ENCODE measurements at regions not wholly inside any gene's neighbourhood (a gene's known extent, or its start where the extent isn't known, plus 50 kb on each side); places are given as distances from the start of the nearest gene placed in this dataset.

DNA sequence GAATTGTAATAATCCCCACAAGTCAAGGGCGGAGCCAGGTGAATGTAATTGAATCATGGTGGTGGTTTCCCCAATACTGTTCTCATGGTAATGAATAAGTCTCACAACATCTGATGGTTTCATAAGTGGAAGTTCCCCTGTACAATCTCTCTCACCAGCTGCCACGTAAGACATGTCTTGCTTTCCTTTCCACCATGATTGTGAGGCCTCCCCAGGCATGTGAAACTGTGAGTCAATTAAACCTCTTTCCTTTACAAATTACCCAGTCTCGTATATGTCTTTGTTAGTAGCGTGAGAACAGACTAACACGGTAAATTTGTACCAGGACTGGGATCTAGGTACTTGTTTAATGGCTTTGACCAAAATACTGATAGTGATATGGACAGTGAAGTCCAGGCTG lies 744.3 kb upstream of the REG3G start:
- Histone ChIP-seq H4K20me1 (ENCODE audit: insufficient read depth, low read length) (no peaks in the 10 kb centered on the region), H3K9me3 (ENCODE audit: insufficient read depth, low read length, severe bottlenecking) (no peaks in the 10 kb centered on the region), H3K27me3 (ENCODE audit: insufficient read depth, low read length, poor library complexity) (no peaks in the 10 kb centered on the region), H3K27ac (ENCODE audit: low read length) (no peak overlapping the region), H3K79me2 (ENCODE audit: insufficient read depth, low read length) (no peaks in the 10 kb centered on the region), H3K9ac (ENCODE audit: low read depth, low read length) (no peak overlapping the region), H3K4me3 (ENCODE audit: low read depth in 1 of 2, low read length in 2 of 2) (no peak overlapping the region), H3K36me3 (ENCODE audit: insufficient read depth, low read length) (no peaks in the 10 kb centered on the region), H3K4me2 (ENCODE audit: insufficient read depth, low read length) (no peak overlapping the region), H3K4me1 (ENCODE audit: insufficient read depth, low read length) (no peaks in the 10 kb centered on the region), H2AFZ (ENCODE audit: low read depth, low read length) (no peak overlapping the region)
- ATAC-seq (ENCODE audit: insufficient read depth, low read depth) (no peak), DNase-seq (no peak)
- no peak for TF ChIP-seq EZH2 (IDR thresholded peaks at IDR 0.05; ENCODE audit: borderline replicate concordance, low read depth, low read length, severe bottlenecking)
- no peak for TF ChIP-seq CTCF (IDR thresholded peaks at IDR 0.05; ENCODE audit: borderline replicate concordance, extremely low read depth, low read length, poor library complexity, severe bottlenecking)

DNA sequence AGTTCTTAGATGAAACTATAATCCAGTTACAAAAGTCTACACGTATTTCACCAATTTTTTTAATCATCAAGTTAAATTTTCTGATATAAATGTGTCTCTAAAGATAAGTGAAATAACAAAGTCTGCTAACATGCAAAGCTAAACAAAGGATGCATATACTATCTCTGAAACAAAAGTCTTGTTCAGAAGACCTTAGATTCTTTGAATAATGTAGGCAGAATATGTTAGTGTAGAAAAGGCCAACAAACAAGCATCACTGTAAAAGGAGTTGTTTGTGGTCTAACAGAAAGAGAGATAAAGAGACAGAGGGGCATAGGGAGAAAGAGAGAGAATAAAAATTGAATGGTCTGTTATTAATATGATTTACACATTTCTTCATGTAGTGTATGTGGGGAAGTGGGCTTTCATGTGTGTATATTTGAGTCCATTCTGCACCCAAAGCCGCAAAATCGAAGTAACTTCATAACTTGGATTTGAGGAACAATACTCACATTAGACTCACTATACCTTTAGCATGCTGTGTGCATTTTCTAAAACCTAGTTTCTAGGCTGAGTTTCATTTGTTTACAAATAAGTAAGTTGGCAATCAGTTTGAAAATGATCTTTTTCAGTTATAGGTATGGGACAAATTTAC lies 734.8 kb upstream of the REG3G start:
- H3K9me3 ChIP-seq (ENCODE audit: insufficient read depth, low read length, severe bottlenecking): no peaks in the 10 kb centered on the region
- no peak overlapping the region for H3K9ac ChIP-seq (ENCODE audit: low read depth, low read length)
- no peaks in the 10 kb centered on the region for H3K79me2 ChIP-seq (ENCODE audit: insufficient read depth, low read length)
- H3K4me2 ChIP-seq (ENCODE audit: insufficient read depth, low read length): no peak overlapping the region
- no peaks in the 10 kb centered on the region for H3K4me1 ChIP-seq (ENCODE audit: insufficient read depth, low read length)
- ATAC-seq (ENCODE audit: insufficient read depth, low read depth) (no peak), DNase-seq (no peak)
- no peaks in the 10 kb centered on the region for H3K27me3 ChIP-seq (ENCODE audit: insufficient read depth, low read length, poor library complexity)
- no peak for TF ChIP-seq EZH2 (IDR thresholded peaks at IDR 0.05; ENCODE audit: borderline replicate concordance, low read depth, low read length, severe bottlenecking)
- TF ChIP-seq CTCF (IDR thresholded peaks at IDR 0.05; ENCODE audit: borderline replicate concordance, extremely low read depth, low read length, poor library complexity, severe bottlenecking): no peak
- H3K4me3 ChIP-seq (ENCODE audit: low read depth in 1 of 2, low read length in 2 of 2): no peak overlapping the region
- no peak overlapping the region for H3K27ac ChIP-seq (ENCODE audit: low read length)
- no peaks in the 10 kb centered on the region for H4K20me1 ChIP-seq (ENCODE audit: insufficient read depth, low read length)
- no peak overlapping the region for H2AFZ ChIP-seq (ENCODE audit: low read depth, low read length)
- H3K36me3 ChIP-seq (ENCODE audit: insufficient read depth, low read length): no peaks in the 10 kb centered on the region

- H3K4me3 ChIP-seq (ENCODE audit: low read depth in 1 of 2, low read length in 2 of 2): no peak overlapping the region
- DNase-seq: no peak
- H3K79me2 ChIP-seq (ENCODE audit: insufficient read depth, low read length): no peaks in the 10 kb centered on the region
- TF ChIP-seq CTCF (IDR thresholded peaks at IDR 0.05; ENCODE audit: borderline replicate concordance, extremely low read depth, low read length, poor library complexity, severe bottlenecking) (no peak), EZH2 (IDR thresholded peaks at IDR 0.05; ENCODE audit: borderline replicate concordance, low read depth, low read length, severe bottlenecking) (no peak)
- no peaks in the 10 kb centered on the region for H3K27me3 ChIP-seq (ENCODE audit: insufficient read depth, low read length, poor library complexity)
- no peaks in the 10 kb centered on the region for H4K20me1 ChIP-seq (ENCODE audit: insufficient read depth, low read length)
- H3K36me3 ChIP-seq (ENCODE audit: insufficient read depth, low read length): no peaks in the 10 kb centered on the region
- no peaks in the 10 kb centered on the region for H3K4me1 ChIP-seq (ENCODE audit: insufficient read depth, low read length)
- H3K27ac ChIP-seq (ENCODE audit: low read length): no peak overlapping the region
- no peaks in the 10 kb centered on the region for H3K9me3 ChIP-seq (ENCODE audit: insufficient read depth, low read length, severe bottlenecking)
- no peak overlapping the region for H3K4me2 ChIP-seq (ENCODE audit: insufficient read depth, low read length)
- H3K9ac ChIP-seq (ENCODE audit: low read depth, low read length): no peak overlapping the region
- ATAC-seq (ENCODE audit: insufficient read depth, low read depth): no peak
- H2AFZ ChIP-seq (ENCODE audit: low read depth, low read length): no peak overlapping the region
These were observed 731.7 kb upstream of the REG3G start for GRCh38 chr2:78293768-78294167.

Data from DND-41 (cell line).